Tibial artery (tissue), 4 donors: ENCODE measurements at regions not wholly inside any gene's neighbourhood (a gene's known extent, or its start where the extent isn't known, plus 50 kb on each side); places are given as distances from the start of the nearest gene placed in this dataset.

Experiments
- DNase-seq, 2 donors: peaks; one replicate each; pipeline ENCODE4 v3.0.0-alpha.2; 2019
- H3K27ac ChIP-seq, 2 donors: fragments of 200-600 bp; sonication (generic) in 1 of 2; 1 replicate in 1 of 2; 2 replicates in 1 of 2; pipeline ENCODE4 v1.5.1; 2018 to 2019; ENCODE audit warnings: mild to moderate bottlenecking in 1 of 2
- H3K27me3 ChIP-seq, 2 donors: fragments of 200-600 bp; sonication (generic) in 1 of 2; one replicate each; pipeline versions ENCODE4 v1.5.1 to v1.6.0; 2016 to 2019
- H3K36me3 ChIP-seq, 3 donors: fragments of 200-600 bp; sonication (generic) in 2 of 3; one replicate each; pipeline ENCODE4 v1.5.1; 2016 to 2019; ENCODE audit warnings: mild to moderate bottlenecking in 2 of 3
- H3K4me1 ChIP-seq, 4 donors: fragments of 200-600 bp; sonication (generic) in 2 of 4; 1 replicate in 3 of 4; 2 replicates in 1 of 4; pipeline ENCODE4 v1.5.1; 2016 to 2019
- H3K4me3 ChIP-seq, 2 donors: fragments of 200-600 bp; sonication (generic) in 1 of 2; 1 replicate in 1 of 2; 2 replicates in 1 of 2; pipeline ENCODE4 v1.5.1; 2018 to 2019; ENCODE audit warnings: mild to moderate bottlenecking in 2 of 2
- H3K9me3 ChIP-seq, 3 donors: fragments of 200-600 bp; sonication (generic) in 1 of 3; one replicate each; pipeline ENCODE4 v1.5.1; 2016 to 2019
- intact Hi-C: fragments of 100-400 bp; cut with DNase I; formaldehyde crosslinking; loops from one replicate; pipeline ENCODE4 v1.15.0; 2023; ENCODE audit warnings: low total_unique reads
- TF ChIP-seq, protein P1 (sequence below), 2 experiments: fragments of 200-600 bp in 1 of 2; fragments of 450-650 bp in 1 of 2; IDR thresholded peaks; one replicate each; pipeline ENCODE4 v1.5.1; 2017 to 2019; ENCODE audit warnings: antibody characterized with exemption in 2 of 2, mild to moderate bottlenecking in 1 of 2, moderate library complexity in 1 of 2

GRCh38 chr18:34370704-34371395, 146.1 kb upstream of the NOL4 start:
- TF ChIP-seq, protein P1, sequence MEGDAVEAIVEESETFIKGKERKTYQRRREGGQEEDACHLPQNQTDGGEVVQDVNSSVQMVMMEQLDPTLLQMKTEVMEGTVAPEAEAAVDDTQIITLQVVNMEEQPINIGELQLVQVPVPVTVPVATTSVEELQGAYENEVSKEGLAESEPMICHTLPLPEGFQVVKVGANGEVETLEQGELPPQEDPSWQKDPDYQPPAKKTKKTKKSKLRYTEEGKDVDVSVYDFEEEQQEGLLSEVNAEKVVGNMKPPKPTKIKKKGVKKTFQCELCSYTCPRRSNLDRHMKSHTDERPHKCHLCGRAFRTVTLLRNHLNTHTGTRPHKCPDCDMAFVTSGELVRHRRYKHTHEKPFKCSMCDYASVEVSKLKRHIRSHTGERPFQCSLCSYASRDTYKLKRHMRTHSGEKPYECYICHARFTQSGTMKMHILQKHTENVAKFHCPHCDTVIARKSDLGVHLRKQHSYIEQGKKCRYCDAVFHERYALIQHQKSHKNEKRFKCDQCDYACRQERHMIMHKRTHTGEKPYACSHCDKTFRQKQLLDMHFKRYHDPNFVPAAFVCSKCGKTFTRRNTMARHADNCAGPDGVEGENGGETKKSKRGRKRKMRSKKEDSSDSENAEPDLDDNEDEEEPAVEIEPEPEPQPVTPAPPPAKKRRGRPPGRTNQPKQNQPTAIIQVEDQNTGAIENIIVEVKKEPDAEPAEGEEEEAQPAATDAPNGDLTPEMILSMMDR (IDR thresholded peaks at IDR 0.05) = no peak
- no peak overlapping the region for H3K27ac ChIP-seq

DNA sequence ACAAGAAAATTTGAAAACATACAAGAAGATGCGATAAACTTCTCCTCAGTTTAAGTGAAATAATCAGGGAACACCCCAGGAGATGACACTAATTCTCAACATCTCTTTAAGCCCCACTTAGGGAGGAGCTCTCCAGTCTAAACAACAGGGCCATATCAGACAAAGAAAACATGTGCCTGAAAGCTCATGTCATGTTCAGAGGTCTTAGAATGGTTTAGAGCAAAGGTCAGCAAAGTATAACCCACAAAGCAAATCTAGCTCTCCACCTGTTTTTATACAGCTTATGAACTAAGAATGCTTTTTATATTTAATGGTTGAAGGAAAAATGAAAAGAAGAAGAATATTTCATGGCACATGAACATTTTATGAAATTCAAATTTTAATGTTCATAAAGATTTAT, 155.6 kb upstream of the NOL4 start:
- H3K27ac ChIP-seq = no peak overlapping the region
- no peak for DNase-seq
- H3K36me3 ChIP-seq = no peaks in the 10 kb centered on the region
- H3K4me3 ChIP-seq = no peak overlapping the region
- no peaks in the 10 kb centered on the region for H3K4me1 ChIP-seq
- H3K27me3 ChIP-seq = no peaks in the 10 kb centered on the region
- intact Hi-C loops = no loop called here
- TF ChIP-seq, protein P1 (IDR thresholded peaks at IDR 0.05) = no peak
- H3K9me3 ChIP-seq = no peaks in the 10 kb centered on the region

More at GRCh38 chr18:34370704-34371395, 146.1 kb upstream of the NOL4 start:
- intact Hi-C loops = no loop called here
- H3K27me3 ChIP-seq = no peaks in the 10 kb centered on the region
- no peaks in the 10 kb centered on the region for H3K4me1 ChIP-seq
- no peak for DNase-seq
- no peak overlapping the region for H3K4me3 ChIP-seq
- H3K9me3 ChIP-seq = no peaks in the 10 kb centered on the region
- no peaks in the 10 kb centered on the region for H3K36me3 ChIP-seq

DNA sequence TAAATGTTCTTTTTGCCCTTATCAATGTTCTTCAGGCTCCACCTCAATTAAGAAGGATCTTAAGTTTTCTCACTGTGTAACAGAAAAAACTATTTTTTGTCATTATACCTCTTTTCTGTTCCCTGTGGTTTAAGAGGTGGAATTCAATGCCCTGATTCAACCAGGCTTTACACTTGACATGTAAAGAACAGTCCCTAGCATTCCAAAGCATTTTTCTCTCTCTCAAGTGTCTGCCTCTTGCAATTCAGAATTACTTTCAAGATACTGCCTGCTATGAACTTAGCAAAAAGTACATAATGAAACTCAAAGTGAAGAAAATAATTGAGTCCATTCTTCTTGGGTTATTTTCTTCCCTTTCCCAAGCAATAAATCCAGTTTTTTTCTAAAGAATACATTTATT, 160.6 kb upstream of the NOL4 start:
- Histone ChIP-seq H3K4me1 (no peaks in the 10 kb centered on the region), H3K36me3 (no peaks in the 10 kb centered on the region), H3K27me3 (no peaks in the 10 kb centered on the region), H3K9me3 (no peaks in the 10 kb centered on the region), H3K27ac (no peak overlapping the region), H3K4me3 (no peak overlapping the region)
- TF ChIP-seq, protein P1 (IDR thresholded peaks at IDR 0.05) = no peak
- intact Hi-C loops = no loop called here
- no peak for DNase-seq

- no peak overlapping the region for H3K27ac ChIP-seq
Observed at GRCh38 chr18:34386803-34387202, 162.1 kb upstream of the NOL4 start.

GRCh38 chr18:34397286-34397896, 172.7 kb upstream of the NOL4 start:
- no peak for DNase-seq
- intact Hi-C loops = no loop called here
- Histone ChIP-seq H3K4me1 (no peaks in the 10 kb centered on the region), H3K4me3 (no peak overlapping the region), H3K27ac (no peak overlapping the region), H3K27me3 (no peaks in the 10 kb centered on the region), H3K9me3 (no peaks in the 10 kb centered on the region), H3K36me3 (no peaks in the 10 kb centered on the region)
- TF ChIP-seq, protein P1 (IDR thresholded peaks at IDR 0.05) = no peak

More at GRCh38 chr18:34386803-34387202, 162.1 kb upstream of the NOL4 start:
- H3K27me3 ChIP-seq = no peaks in the 10 kb centered on the region
- H3K4me3 ChIP-seq = no peak overlapping the region
- TF ChIP-seq, protein P1 (IDR thresholded peaks at IDR 0.05) = no peak
- intact Hi-C loops = no loop called here
- DNase-seq = no peak
- no peaks in the 10 kb centered on the region for H3K9me3 ChIP-seq
- H3K36me3 ChIP-seq = no peaks in the 10 kb centered on the region
- H3K4me1 ChIP-seq = no peaks in the 10 kb centered on the region
